Osteocyte (in vitro differentiated cells): ENCODE measurements at regions not wholly inside any gene's neighbourhood (a gene's known extent, or its start where the extent isn't known, plus 50 kb on each side); places are given as distances from the start of the nearest gene placed in this dataset.

ENCODE experiments used
- DNase-seq: peaks from one replicate; pipeline ENCODE4 v3.0.0; 2021; ENCODE audit warnings: mixed read lengths; ENCODE audit not compliant: unreplicated experiment; ENCODE audit errors: extremely low spot score
- H3K27ac Mint-ChIP-seq: one replicate; pipeline ENCODE4 v1.8.0; 2021; ENCODE audit warnings: mild to moderate bottlenecking, mixed read lengths; ENCODE audit not compliant: unreplicated experiment
- H3K27me3 Mint-ChIP-seq: one replicate; pipeline ENCODE4 v1.8.0; 2021; ENCODE audit warnings: mixed read lengths; ENCODE audit not compliant: unreplicated experiment
- H3K36me3 Mint-ChIP-seq: one replicate; pipeline ENCODE4 v1.8.0; 2021; ENCODE audit warnings: mixed read lengths; ENCODE audit not compliant: unreplicated experiment
- H3K4me1 Mint-ChIP-seq: one replicate; pipeline ENCODE4 v1.8.0; 2021; ENCODE audit warnings: mixed read lengths; ENCODE audit not compliant: unreplicated experiment
- H3K4me3 Mint-ChIP-seq: one replicate; pipeline ENCODE4 v1.8.0; 2021; ENCODE audit warnings: mild to moderate bottlenecking, moderate library complexity, mixed read lengths; ENCODE audit not compliant: unreplicated experiment
- H3K9me3 Mint-ChIP-seq: one replicate; pipeline ENCODE4 v1.8.0; 2021; ENCODE audit warnings: mixed read lengths; ENCODE audit not compliant: unreplicated experiment
- CTCF ChIP-seq: fragments of 200-600 bp; sonication (generic); IDR thresholded peaks from 2 replicates; pipeline ENCODE4 v1.5.0; 2021; ENCODE audit warnings: antibody characterized with exemption, mild to moderate bottlenecking, moderate library complexity

GRCh38 chr1:195898373-195898772 is 709.9 kb downstream of the KCNT2 start:
- Mint-ChIP-seq H3K4me1 (peaks cover 37% of the 10 kb centered on the region), H3K9me3 (peaks cover 7% of the 10 kb centered on the region), H3K36me3 (no peaks in the 10 kb centered on the region), H3K27ac (no peak overlapping the region), H3K4me3 (no peak overlapping the region), H3K27me3 (no peaks in the 10 kb centered on the region)
- no peak for TF ChIP-seq CTCF
- DNase-seq: no peak

- peaks cover 37% of the 10 kb centered on the region for H3K4me1 Mint-ChIP-seq
- no peaks in the 10 kb centered on the region for H3K27me3 Mint-ChIP-seq
- H3K36me3 Mint-ChIP-seq: no peaks in the 10 kb centered on the region
These were observed 711.2 kb downstream of the KCNT2 start for GRCh38 chr1:195897076-195897475.

GRCh38 chr1:195894411-195894810 is 713.8 kb downstream of the KCNT2 start:
- H3K4me1 Mint-ChIP-seq: peaks cover 24% of the 10 kb centered on the region
- no peak overlapping the region for H3K4me3 Mint-ChIP-seq
- peaks cover 11% of the 10 kb centered on the region for H3K9me3 Mint-ChIP-seq
- no peaks in the 10 kb centered on the region for H3K27me3 Mint-ChIP-seq
- no peaks in the 10 kb centered on the region for H3K36me3 Mint-ChIP-seq
- no peak overlapping the region for H3K27ac Mint-ChIP-seq
- TF ChIP-seq CTCF: no peak
- no peak for DNase-seq

More at GRCh38 chr1:195897076-195897475, 711.2 kb downstream of the KCNT2 start:
- Mint-ChIP-seq H3K4me3 (no peak overlapping the region), H3K27ac (no peak overlapping the region), H3K9me3 (peaks cover 7% of the 10 kb centered on the region)
- no peak for DNase-seq
- TF ChIP-seq CTCF: no peak

GRCh38 chr1:195886000-195886399 is 722.2 kb downstream of the KCNT2 start:
- Mint-ChIP-seq H3K9me3 (peaks cover 2% of the 10 kb centered on the region), H3K27ac (no peak overlapping the region), H3K4me1 (no peaks in the 10 kb centered on the region), H3K4me3 (no peak overlapping the region), H3K27me3 (no peaks in the 10 kb centered on the region), H3K36me3 (no peaks in the 10 kb centered on the region)
- no peak for DNase-seq
- peak; percentile 14 for TF ChIP-seq CTCF

GRCh38 chr1:195878478-195878877 is 729.8 kb downstream of the KCNT2 start:
- Mint-ChIP-seq H3K4me1 (no peaks in the 10 kb centered on the region), H3K9me3 (peaks cover 5% of the 10 kb centered on the region), H3K4me3 (no peak overlapping the region), H3K27me3 (no peaks in the 10 kb centered on the region), H3K27ac (no peak overlapping the region), H3K36me3 (peaks cover 2% of the 10 kb centered on the region)
- no peak for DNase-seq
- TF ChIP-seq CTCF: no peak
